AG04450 (cell line): ENCODE measurements at regions not wholly inside any gene's neighbourhood (a gene's known extent, or its start where the extent isn't known, plus 50 kb on each side); places are given as distances from the start of the nearest gene placed in this dataset.

Experiments
- CTCF ChIA-PET: fragments of 300-600, 350-600 bp; formaldehyde crosslinking; extraction: SDS; loops from one replicate; lab custom pipeline; 2022; ENCODE audit warnings: antibody characterized with exemption, inconsistent platforms; lab: Charles Lee
- POLR2A ChIA-PET: fragments of 350-600 bp; formaldehyde crosslinking; extraction: SDS; loops from one replicate; lab custom pipeline; 2021; ENCODE audit warnings: antibody characterized with exemption, inconsistent platforms; lab: Yijun Ruan, JAX
- DNase-seq: peaks from one replicate; pipeline ENCODE4 v3.0.0-alpha.2; 2011; ENCODE audit warnings: low read depth, low spot score
- H3K27ac ChIP-seq: one replicate; pipeline ENCODE4 v1.5.1; 2012; ENCODE audit warnings: low read depth, low read length, control low read depth
- H3K27me3 ChIP-seq: one replicate; pipeline ENCODE4 v1.6.0; 2012; ENCODE audit warnings: low read length; ENCODE audit not compliant: control insufficient read depth, insufficient read depth
- H3K4me3 ChIP-seq: 2 replicates; pipeline ENCODE4 v1.5.1; 2011; ENCODE audit warnings: mild to moderate bottlenecking, low read depth, low read length, control low read depth
- H3K9me3 ChIP-seq: 2 replicates; pipeline ENCODE4 v1.5.1; 2012; ENCODE audit warnings: low read length; ENCODE audit not compliant: control insufficient read depth, insufficient read depth
- CTCF ChIP-seq: IDR thresholded peaks from 2 replicates; pipeline ENCODE4 v1.5.1; 2011; ENCODE audit warnings: low read depth, low read length, control low read depth, inconsistent platforms

DNA sequence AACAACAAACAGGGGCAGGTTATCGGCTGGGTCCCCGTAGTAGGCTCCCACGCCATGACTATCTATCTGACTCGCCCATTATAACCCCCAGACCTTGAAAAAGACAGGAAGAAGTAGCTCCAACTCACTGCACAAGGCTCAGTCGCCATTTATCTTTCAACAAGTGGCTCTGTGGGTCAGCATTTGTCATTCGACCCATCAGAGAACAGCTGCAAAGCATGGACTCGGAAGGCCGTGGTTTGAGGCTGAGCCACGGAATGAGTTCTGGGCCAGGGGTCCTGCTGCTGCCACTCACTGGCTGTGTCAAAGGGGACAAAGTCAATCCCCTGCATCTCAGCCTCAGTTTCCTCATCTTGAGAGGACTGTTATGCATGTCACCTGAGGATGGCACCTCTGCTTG lies 131.0 kb downstream of the DMRTA2 start:
- TF ChIP-seq CTCF, result no peak
- CTCF ChIA-PET, result no interaction called here
- Histone ChIP-seq H3K9me3 (peaks cover 34% of the 10 kb centered on the region), H3K27me3 (no peaks in the 10 kb centered on the region), H3K4me3 (no peak overlapping the region), H3K27ac (no peak overlapping the region)
- POLR2A ChIA-PET, result no interaction called here
- no peak for DNase-seq

DNA sequence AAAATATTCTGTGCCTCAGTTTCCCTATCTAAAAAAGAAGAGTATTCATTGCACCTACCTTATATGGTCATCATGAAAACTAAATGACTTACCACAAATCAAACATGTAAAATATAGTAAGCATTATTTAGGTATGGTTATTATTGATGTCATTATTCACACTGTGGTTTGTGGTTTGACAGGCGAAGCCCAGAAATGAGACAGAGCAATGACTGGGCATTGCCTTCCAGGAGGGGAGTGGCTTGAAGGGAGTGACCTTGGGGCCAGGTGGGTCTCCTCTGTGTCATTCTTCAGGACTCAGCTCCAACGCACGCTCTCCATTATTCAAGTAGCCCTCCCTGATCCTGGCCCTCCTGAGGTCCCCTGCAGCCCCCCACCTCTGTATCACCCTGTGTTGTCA lies 133.7 kb downstream of the DMRTA2 start:
- CTCF ChIA-PET, result no interaction called here
- TF ChIP-seq CTCF, result no peak
- no peak for DNase-seq
- Histone ChIP-seq H3K4me3 (no peak overlapping the region), H3K27me3 (no peaks in the 10 kb centered on the region), H3K9me3 (peaks cover 29% of the 10 kb centered on the region), H3K27ac (no peak overlapping the region)
- POLR2A ChIA-PET, result no interaction called here

DNA sequence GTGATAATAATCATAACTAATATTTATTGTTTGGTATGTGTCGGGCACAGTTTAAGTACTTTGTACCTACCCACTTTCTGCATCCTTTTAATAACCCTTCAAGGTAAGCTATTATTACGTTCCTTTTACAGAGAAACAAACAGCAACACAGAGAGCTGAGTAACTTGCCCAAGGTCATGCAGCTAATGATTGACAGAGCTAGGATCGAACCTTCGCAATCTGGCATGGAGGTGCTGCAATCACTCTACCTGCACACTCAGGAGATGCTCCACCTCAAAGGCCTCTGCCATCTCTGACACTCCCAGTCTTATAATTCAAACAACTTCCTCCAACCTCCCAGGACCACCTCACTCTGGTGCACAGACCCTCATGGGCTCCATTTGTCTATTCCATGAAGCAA lies 137.2 kb downstream of the DMRTA2 start:
- CTCF ChIA-PET, result no interaction called here
- POLR2A ChIA-PET, result no interaction called here
- H3K9me3 ChIP-seq, result peaks cover 24% of the 10 kb centered on the region

GRCh38 chr1:50279622-50280330 lies 143.5 kb downstream of the DMRTA2 start:
- ChIA-PET POLR2A (no interaction called here), CTCF (no interaction called here)
- TF ChIP-seq CTCF, result no peak
- Histone ChIP-seq H3K4me3 (no peak overlapping the region), H3K27me3 (no peaks in the 10 kb centered on the region), H3K9me3 (no peaks in the 10 kb centered on the region; the same call in 1 of the 2 replicates), H3K27ac (no peak overlapping the region)
- DNase-seq, result no peak

More for the DNA sequence above, 137.2 kb downstream of the DMRTA2 start:
- DNase-seq, result no peak
- no peak overlapping the region for H3K27ac ChIP-seq
- no peaks in the 10 kb centered on the region for H3K27me3 ChIP-seq
- H3K4me3 ChIP-seq, result no peak overlapping the region
- no peak for TF ChIP-seq CTCF

GRCh38 chr1:50278961-50279360 lies 144.3 kb downstream of the DMRTA2 start:
- no peaks in the 10 kb centered on the region; the same call in 1 of the 2 replicates for H3K9me3 ChIP-seq
- H3K27ac ChIP-seq, result no peak overlapping the region
- TF ChIP-seq CTCF, result no peak
- H3K4me3 ChIP-seq, result no peak overlapping the region
- POLR2A ChIA-PET, result no interaction called here
- H3K27me3 ChIP-seq, result no peaks in the 10 kb centered on the region
- CTCF ChIA-PET, result no interaction called here
- no peak for DNase-seq
